SK-N-MC (cell line): ENCODE measurements at regions not wholly inside any gene's neighbourhood (a gene's known extent, or its start where the extent isn't known, plus 50 kb on each side); places are given as distances from the start of the nearest gene placed in this dataset.
A peak's percentile ranks its signal among the peaks of the same experiment; 100 is the strongest.

Experiments used
- DNase-seq: peaks from one replicate; pipeline ENCODE4 v3.0.0-alpha.2; 2011; ENCODE audit warnings: low read depth, low spot score
- H3K27ac ChIP-seq: fragments of 200-600 bp; sonication (generic); 2 replicates; pipeline ENCODE4 v1.5.1; 2016; ENCODE audit warnings: mixed run types
- H3K36me3 ChIP-seq: fragments of 200-600 bp; sonication (generic); 2 replicates; pipeline ENCODE4 v1.6.1; 2017; ENCODE audit warnings: antibody characterized with exemption, low read length, mixed read lengths; ENCODE audit not compliant: insufficient read depth
- H3K4me3 ChIP-seq: fragments of 200-600 bp; sonication (generic); 2 replicates; pipeline ENCODE4 v1.5.1; 2016
- H3K9ac ChIP-seq: fragments of 200-600 bp; sonication (generic); 2 replicates; pipeline ENCODE4 v1.8.0; 2017; ENCODE audit warnings: mixed run types, mixed read lengths; ENCODE audit not compliant: insufficient read length
- H3K9me3 ChIP-seq: fragments of 200-600 bp; sonication (generic); 2 replicates; pipeline ENCODE4 v1.6.1; 2017; ENCODE audit warnings: low read depth, mild to moderate bottlenecking, antibody characterized with exemption, low read length, moderate library complexity, mixed read lengths
- EZH2 ChIP-seq: fragments of 200-600 bp; sonication (generic); IDR thresholded peaks from one replicate; pipeline ENCODE4 v1.6.1; 2017; ENCODE audit warnings: antibody characterized with exemption
- FOXP2 ChIP-seq: optimal IDR thresholded peaks from 2 replicates; pipeline ENCODE3; 2011; ENCODE audit warnings: mild to moderate bottlenecking, moderate library complexity; ENCODE audit not compliant: insufficient read depth; ENCODE audit errors: extremely low read length, control extremely low read depth
- POLR2AphosphoS5 ChIP-seq: IDR thresholded peaks from 2 replicates; pipeline ENCODE4 v1.6.1; 2012; ENCODE audit warnings: mild to moderate bottlenecking, low read depth, low read length, borderline replicate concordance

GRCh38 chr1:195941314-195941713, 666.9 kb downstream of the KCNT2 start:
- no peak for DNase-seq
- Histone ChIP-seq H3K27ac (no peak overlapping the region), H3K9me3 (no peaks in the 10 kb centered on the region), H3K36me3 (no peaks in the 10 kb centered on the region), H3K9ac (no peak overlapping the region), H3K4me3 (no peak overlapping the region)
- TF ChIP-seq FOXP2, result no peak

- Histone ChIP-seq H3K36me3 (no peaks in the 10 kb centered on the region), H3K27ac (no peak overlapping the region), H3K9me3 (no peaks in the 10 kb centered on the region), H3K9ac (no peak overlapping the region), H3K4me3 (no peak overlapping the region)
- TF ChIP-seq POLR2AphosphoS5 (no peak), FOXP2 (no peak), EZH2 (no peak)
- no peak for DNase-seq
Observed at GRCh38 chr1:195939844-195940243, 668.4 kb downstream of the KCNT2 start.

- H3K4me3 ChIP-seq, result peak overlapping the region; percentile 74
- peak; percentile 97 for DNase-seq
- H3K27ac ChIP-seq, result peak overlapping the region; percentile 89
- H3K9ac ChIP-seq, result no peak overlapping the region
- no peak for TF ChIP-seq EZH2
- TF ChIP-seq FOXP2, result peak; percentile 88
- TF ChIP-seq POLR2AphosphoS5, result peak; percentile 54; the same call in 1 of the 2 replicates
- no peaks in the 10 kb centered on the region for H3K9me3 ChIP-seq
- H3K36me3 ChIP-seq, result no peaks in the 10 kb centered on the region
Observed at GRCh38 chr1:195934817-195935553, 673.3 kb downstream of the KCNT2 start.

DNA sequence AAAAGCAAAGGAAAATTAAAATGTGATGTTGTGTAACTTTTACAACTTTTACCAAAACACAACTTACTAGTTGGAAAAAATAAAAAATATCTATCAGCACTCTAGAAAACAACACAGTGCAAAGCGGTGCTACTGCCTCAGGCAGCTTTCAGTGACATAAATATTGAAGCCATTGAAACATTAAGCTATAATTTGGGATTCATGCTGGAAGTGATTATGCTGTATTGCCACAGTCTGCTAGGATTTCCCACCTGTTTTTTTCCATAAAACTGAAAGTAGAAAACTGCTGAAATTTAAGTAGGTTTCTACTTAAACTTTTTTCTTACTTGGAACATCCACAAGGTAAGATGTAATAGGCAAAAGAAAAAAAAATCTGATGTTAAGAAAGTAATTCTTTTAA, 674.4 kb downstream of the KCNT2 start:
- no peak overlapping the region for H3K9ac ChIP-seq
- peak; percentile 39; the same call in 1 of the 2 replicates for TF ChIP-seq POLR2AphosphoS5
- TF ChIP-seq FOXP2, result no peak
- TF ChIP-seq EZH2, result no peak
- DNase-seq, result peak; percentile 66

GRCh38 chr1:195915826-195916225, 692.4 kb downstream of the KCNT2 start:
- no peaks in the 10 kb centered on the region for H3K9me3 ChIP-seq
- H3K36me3 ChIP-seq, result no peaks in the 10 kb centered on the region
- no peak for DNase-seq
- H3K27ac ChIP-seq, result no peak overlapping the region
- no peak for TF ChIP-seq EZH2
- no peak for TF ChIP-seq FOXP2
- no peak for TF ChIP-seq POLR2AphosphoS5
- no peak overlapping the region for H3K4me3 ChIP-seq
- no peak overlapping the region for H3K9ac ChIP-seq

More for the DNA sequence above, 674.4 kb downstream of the KCNT2 start:
- Histone ChIP-seq H3K36me3 (no peaks in the 10 kb centered on the region), H3K9me3 (no peaks in the 10 kb centered on the region), H3K4me3 (peak overlapping the region; percentile 74; the same call in 1 of the 2 replicates), H3K27ac (no peak overlapping the region; the same call in 1 of the 2 replicates)

DNA sequence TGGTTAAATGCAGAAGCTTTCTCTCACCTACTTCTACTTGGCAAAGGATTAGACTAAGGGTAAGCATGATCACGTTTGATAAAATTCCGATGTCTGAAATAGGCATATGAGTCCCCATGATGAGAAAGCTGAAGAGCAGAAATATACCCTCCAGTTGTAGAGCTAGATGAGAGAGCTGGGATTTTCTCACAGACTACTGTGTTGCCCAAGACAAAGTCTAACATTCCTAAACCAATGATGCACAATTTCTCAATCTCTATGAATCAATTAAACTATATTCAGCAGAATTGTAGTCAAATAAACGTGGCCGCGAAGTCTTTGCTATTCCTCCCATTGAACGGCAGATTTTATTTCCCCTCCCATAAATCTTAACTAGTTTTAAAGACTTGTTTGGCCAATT, 699.2 kb downstream of the KCNT2 start:
- no peak overlapping the region for H3K9ac ChIP-seq
- no peaks in the 10 kb centered on the region for H3K9me3 ChIP-seq
- no peak overlapping the region for H3K4me3 ChIP-seq
- TF ChIP-seq FOXP2 (no peak), POLR2AphosphoS5 (no peak), EZH2 (no peak)
- no peaks in the 10 kb centered on the region for H3K36me3 ChIP-seq
- H3K27ac ChIP-seq, result no peak overlapping the region
- DNase-seq, result no peak

GRCh38 chr1:195908121-195908520, 700.1 kb downstream of the KCNT2 start:
- H3K9ac ChIP-seq, result no peak overlapping the region
- TF ChIP-seq EZH2, result no peak
- no peak for TF ChIP-seq POLR2AphosphoS5
- no peak for TF ChIP-seq FOXP2
- no peaks in the 10 kb centered on the region for H3K9me3 ChIP-seq
- H3K27ac ChIP-seq, result no peak overlapping the region
- no peak for DNase-seq
- no peaks in the 10 kb centered on the region for H3K36me3 ChIP-seq
- no peak overlapping the region for H3K4me3 ChIP-seq

- no peak overlapping the region for H3K9ac ChIP-seq
- no peak for DNase-seq
- H3K27ac ChIP-seq, result no peak overlapping the region
- no peak overlapping the region for H3K4me3 ChIP-seq
- H3K9me3 ChIP-seq, result no peaks in the 10 kb centered on the region
- TF ChIP-seq EZH2 (no peak), FOXP2 (no peak), POLR2AphosphoS5 (no peak)
- H3K36me3 ChIP-seq, result no peaks in the 10 kb centered on the region
Observed at GRCh38 chr1:195903203-195903602, 705.0 kb downstream of the KCNT2 start.

GRCh38 chr1:195902779-195903178, 705.5 kb downstream of the KCNT2 start:
- no peak for DNase-seq
- no peak overlapping the region for H3K27ac ChIP-seq
- no peaks in the 10 kb centered on the region for H3K9me3 ChIP-seq
- TF ChIP-seq FOXP2, result no peak
- no peak for TF ChIP-seq EZH2
- no peak for TF ChIP-seq POLR2AphosphoS5
- no peaks in the 10 kb centered on the region for H3K36me3 ChIP-seq
- H3K9ac ChIP-seq, result no peak overlapping the region
- H3K4me3 ChIP-seq, result no peak overlapping the region
